Type B pancreatic cell (in vitro differentiated cells): ENCODE measurements at regions not wholly inside any gene's neighbourhood (a gene's known extent, or its start where the extent isn't known, plus 50 kb on each side); places are given as distances from the start of the nearest gene placed in this dataset.

Source experiments
- DNase-seq: peaks from one replicate; pipeline ENCODE4 v3.0.0; 2021; ENCODE audit warnings: mixed read lengths; ENCODE audit not compliant: unreplicated experiment; ENCODE audit errors: extremely low spot score
- H3K27ac Mint-ChIP-seq: 2 replicates; pipeline ENCODE4 v1.8.0; 2021; ENCODE audit warnings: mild to moderate bottlenecking, mixed read lengths
- H3K27me3 Mint-ChIP-seq: 2 replicates; pipeline ENCODE4 v1.8.0; 2021; ENCODE audit warnings: mixed read lengths
- H3K36me3 Mint-ChIP-seq: 2 replicates; pipeline ENCODE4 v1.8.0; 2021; ENCODE audit warnings: mixed read lengths
- H3K4me1 Mint-ChIP-seq: one replicate; pipeline ENCODE4 v1.8.0; 2021; ENCODE audit warnings: mixed read lengths; ENCODE audit not compliant: unreplicated experiment
- H3K4me3 Mint-ChIP-seq: 2 replicates; pipeline ENCODE4 v1.8.0; 2021; ENCODE audit warnings: mild to moderate bottlenecking, mixed read lengths
- H3K9me3 Mint-ChIP-seq: 2 replicates; pipeline ENCODE4 v1.8.0; 2021; ENCODE audit warnings: mixed read lengths
- TF ChIP-seq, protein P1 (sequence below): fragments of 200-600 bp; sonication (generic); conservative IDR thresholded peaks from 2 replicates; pipeline ENCODE4 v1.5.0; 2021; ENCODE audit warnings: antibody characterized with exemption, mild to moderate bottlenecking

DNA sequence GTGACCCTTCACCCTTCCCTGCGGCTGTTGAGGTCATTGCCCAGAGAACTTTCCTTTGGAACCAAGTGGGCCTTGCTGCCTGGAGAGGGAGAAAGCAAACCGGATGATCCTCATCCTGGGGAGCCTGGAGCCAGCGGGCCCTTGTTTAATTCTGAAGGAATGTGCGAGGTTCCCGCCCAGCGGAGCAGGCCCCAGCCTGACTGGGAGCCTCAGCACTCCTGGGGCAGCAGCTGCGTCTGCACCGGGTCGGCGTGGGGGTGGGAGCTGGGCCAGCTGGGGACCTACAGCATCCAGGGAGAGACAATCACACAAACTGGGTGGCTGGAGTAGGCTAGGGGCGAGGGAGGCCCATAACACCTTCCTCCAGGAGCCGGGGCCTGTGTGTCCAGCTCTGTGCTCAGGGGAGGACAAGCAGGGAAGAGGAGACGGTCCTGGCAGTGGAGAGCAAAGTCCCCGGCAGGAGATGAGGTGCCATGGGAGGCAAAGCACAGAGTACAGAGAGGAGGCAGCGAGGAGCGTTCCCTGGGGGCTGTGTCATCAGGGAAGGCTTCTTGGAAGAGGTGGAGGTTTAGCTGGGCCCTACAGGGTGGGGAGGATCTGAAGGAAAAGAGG lies 61.9 kb upstream of the HAAO start:
- peak overlapping the region; percentile 71 for H3K27ac Mint-ChIP-seq

DNA sequence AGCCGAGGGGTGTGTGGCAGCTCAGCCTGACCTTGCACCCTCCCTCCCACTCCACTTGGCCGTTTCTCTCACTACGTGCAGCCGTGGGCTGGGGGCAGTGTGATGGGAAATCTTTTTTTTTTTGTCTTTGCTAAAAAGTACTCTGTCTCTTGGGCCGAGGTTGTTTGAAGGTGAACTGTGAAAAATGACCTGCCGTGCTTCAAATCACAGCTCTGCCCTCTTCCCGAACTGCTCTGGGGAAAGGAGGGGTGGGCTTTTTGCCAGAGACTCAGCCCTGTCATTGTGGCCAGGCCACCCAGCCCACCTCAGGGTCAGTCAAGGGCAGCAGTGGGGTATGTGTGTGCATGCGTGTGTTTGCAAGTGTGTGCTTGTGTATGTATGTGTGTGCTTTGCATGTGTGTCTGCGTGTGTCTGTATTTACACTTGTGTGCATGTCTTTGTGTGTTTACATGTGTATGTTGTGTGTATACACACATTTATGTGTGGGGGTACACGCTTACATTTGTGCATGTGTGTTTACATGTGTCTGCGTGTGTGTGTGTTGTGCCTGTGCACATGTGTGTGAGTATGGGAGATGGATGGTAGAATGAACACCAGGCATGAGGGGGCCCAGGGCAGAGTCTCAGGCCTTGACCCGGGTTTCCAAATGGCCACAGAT lies 61.3 kb upstream of the HAAO start:
- Mint-ChIP-seq H3K27ac (peak overlapping the region; percentile 71), H3K27me3 (no peaks in the 10 kb centered on the region), H3K4me3 (peak overlapping the region; percentile 57), H3K4me1 (peaks cover 44% of the 10 kb centered on the region), H3K36me3 (no peaks in the 10 kb centered on the region), H3K9me3 (peaks cover 6% of the 10 kb centered on the region)
- DNase-seq: no peak
- TF ChIP-seq, protein P1, sequence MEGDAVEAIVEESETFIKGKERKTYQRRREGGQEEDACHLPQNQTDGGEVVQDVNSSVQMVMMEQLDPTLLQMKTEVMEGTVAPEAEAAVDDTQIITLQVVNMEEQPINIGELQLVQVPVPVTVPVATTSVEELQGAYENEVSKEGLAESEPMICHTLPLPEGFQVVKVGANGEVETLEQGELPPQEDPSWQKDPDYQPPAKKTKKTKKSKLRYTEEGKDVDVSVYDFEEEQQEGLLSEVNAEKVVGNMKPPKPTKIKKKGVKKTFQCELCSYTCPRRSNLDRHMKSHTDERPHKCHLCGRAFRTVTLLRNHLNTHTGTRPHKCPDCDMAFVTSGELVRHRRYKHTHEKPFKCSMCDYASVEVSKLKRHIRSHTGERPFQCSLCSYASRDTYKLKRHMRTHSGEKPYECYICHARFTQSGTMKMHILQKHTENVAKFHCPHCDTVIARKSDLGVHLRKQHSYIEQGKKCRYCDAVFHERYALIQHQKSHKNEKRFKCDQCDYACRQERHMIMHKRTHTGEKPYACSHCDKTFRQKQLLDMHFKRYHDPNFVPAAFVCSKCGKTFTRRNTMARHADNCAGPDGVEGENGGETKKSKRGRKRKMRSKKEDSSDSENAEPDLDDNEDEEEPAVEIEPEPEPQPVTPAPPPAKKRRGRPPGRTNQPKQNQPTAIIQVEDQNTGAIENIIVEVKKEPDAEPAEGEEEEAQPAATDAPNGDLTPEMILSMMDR: no peak

More for the DNA sequence above, 61.9 kb upstream of the HAAO start:
- Mint-ChIP-seq H3K4me1 (peaks cover 48% of the 10 kb centered on the region), H3K36me3 (no peaks in the 10 kb centered on the region), H3K27me3 (no peaks in the 10 kb centered on the region), H3K9me3 (peaks cover 6% of the 10 kb centered on the region), H3K4me3 (peak overlapping the region; percentile 57)
- TF ChIP-seq, protein P1: no peak
- no peak for DNase-seq

DNA sequence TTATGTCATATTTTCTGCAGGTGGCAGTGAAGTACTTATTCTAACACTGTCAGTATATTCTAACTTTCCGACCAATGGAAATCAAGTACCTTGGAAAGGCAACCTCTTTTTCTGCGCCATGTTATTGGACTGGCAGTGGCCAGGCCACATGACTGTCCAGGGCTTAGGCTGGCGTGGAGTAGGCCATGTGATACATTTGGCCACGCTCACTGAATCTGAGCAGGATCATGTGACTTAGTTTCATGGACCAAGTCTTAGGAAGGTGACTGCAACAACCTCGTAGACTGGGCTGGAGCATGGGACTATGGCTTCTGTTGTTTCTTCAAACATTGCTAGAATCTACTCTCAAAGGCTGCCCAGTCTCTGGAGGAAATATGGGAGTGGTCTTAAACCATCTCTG lies 60.4 kb upstream of the HAAO start:
- Mint-ChIP-seq H3K4me1 (peaks cover 35% of the 10 kb centered on the region), H3K27ac (peak overlapping the region; percentile 71), H3K4me3 (peak overlapping the region; percentile 18), H3K9me3 (peaks cover 6% of the 10 kb centered on the region), H3K36me3 (no peaks in the 10 kb centered on the region), H3K27me3 (no peaks in the 10 kb centered on the region)
- no peak for DNase-seq
- TF ChIP-seq, protein P1: no peak

DNA sequence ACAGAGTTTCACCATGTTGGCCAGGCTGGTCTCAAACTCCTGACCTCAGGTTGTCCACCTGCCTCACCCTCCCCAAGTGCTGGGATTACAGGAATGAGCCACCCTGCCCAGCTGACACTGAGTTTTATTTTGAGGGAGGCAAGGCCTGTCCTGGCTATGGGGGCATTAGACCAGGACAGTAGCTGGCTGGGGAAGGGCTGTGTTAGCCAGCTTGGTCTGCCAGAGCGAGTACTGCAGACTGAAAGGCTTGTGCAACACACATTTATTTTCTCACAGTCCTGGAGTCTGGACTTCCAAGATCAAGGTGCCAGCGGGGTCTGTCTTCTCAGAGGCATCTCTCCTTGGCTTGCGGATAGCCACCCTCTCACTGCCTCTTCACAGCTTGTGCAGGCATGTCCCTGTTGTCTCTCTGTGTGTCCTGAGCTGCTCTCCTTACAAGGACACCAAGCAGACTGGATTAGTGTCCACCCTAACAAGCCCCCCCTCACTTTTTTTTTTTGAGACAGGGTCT lies 59.4 kb upstream of the HAAO start:
- no peaks in the 10 kb centered on the region for H3K36me3 Mint-ChIP-seq
- H3K27me3 Mint-ChIP-seq: no peaks in the 10 kb centered on the region
- H3K4me1 Mint-ChIP-seq: peaks cover 31% of the 10 kb centered on the region
- H3K4me3 Mint-ChIP-seq: no peak overlapping the region
- DNase-seq: no peak
- H3K27ac Mint-ChIP-seq: no peak overlapping the region
- TF ChIP-seq, protein P1: no peak
- peaks cover 6% of the 10 kb centered on the region for H3K9me3 Mint-ChIP-seq

DNA sequence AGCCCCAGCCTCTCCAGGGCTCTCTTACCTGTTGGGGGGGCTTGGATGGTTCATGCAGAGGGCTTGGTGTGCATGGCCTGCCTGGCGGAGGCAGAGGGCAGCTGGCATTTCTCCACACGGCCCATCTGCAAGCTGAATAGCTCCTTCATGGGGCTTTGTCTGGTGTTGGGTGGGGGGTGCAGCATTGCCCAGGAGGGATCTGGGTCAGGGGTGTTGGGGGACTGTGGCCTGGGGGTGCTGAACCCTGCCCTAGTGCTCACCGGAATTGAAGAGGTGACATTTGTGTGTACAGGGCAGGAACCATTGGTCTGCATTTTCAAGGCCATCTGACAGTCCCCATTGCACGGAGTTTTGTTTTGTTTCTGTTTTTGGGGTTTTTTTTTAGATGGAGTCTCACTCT lies 58.8 kb upstream of the HAAO start:
- TF ChIP-seq, protein P1: no peak
- H3K9me3 Mint-ChIP-seq: peaks cover 6% of the 10 kb centered on the region
- H3K36me3 Mint-ChIP-seq: no peaks in the 10 kb centered on the region
- H3K4me1 Mint-ChIP-seq: peaks cover 29% of the 10 kb centered on the region
- H3K27me3 Mint-ChIP-seq: no peaks in the 10 kb centered on the region
- no peak overlapping the region for H3K27ac Mint-ChIP-seq
- no peak overlapping the region for H3K4me3 Mint-ChIP-seq
- DNase-seq: no peak
